ENCODE measurements at regions not wholly inside any gene's neighbourhood (a gene's known extent, or its start where the extent isn't known, plus 50 kb on each side); places are given as distances from the start of the nearest gene placed in this dataset.

DNA sequence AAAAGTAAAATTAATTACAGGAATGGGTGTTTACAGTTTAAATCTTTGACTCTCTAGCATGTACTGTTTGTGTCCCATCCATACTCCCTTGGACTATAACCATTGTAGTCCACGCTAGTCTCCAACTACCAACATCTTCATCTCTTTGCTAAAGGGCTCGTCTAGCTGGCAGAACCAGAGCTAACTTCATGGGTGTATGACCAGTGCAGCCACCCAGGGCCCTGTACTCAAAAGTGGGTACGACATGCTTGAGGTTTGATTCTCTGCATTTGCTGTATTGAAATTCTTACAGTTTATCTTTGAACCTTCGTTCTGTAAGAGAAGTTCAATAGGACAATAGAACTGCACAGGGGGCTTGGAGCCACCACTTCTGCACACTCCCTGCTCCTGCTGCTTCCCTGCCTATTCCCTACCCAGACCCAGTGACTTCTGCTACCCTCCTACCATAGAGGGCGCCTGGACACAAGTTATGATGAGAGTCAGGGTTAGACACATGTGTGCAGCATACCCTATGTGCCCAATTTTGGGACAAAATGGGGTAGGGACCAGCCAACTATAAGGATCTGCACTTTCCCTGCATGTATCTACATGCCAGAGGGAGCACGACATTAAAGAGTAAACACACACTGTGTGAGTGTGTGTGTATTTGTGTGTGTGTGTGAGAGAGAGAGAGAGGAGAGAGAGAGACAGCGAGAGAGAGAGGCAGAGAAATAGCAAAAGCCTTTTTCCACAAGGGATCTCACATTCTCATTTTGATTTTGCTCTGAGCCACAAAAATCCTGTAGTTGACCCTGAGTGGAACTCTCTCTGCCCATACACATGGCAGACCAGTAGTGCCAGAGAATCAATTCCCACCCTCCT, 59.0 kb upstream of the NECTIN3 start:
- TF ChIP-seq POLR2A (IDR thresholded peaks at IDR 0.05): no peak
- TF ChIP-seq POLR2AphosphoS5 (IDR thresholded peaks at IDR 0.05): no peak
- TF ChIP-seq, protein P1, sequence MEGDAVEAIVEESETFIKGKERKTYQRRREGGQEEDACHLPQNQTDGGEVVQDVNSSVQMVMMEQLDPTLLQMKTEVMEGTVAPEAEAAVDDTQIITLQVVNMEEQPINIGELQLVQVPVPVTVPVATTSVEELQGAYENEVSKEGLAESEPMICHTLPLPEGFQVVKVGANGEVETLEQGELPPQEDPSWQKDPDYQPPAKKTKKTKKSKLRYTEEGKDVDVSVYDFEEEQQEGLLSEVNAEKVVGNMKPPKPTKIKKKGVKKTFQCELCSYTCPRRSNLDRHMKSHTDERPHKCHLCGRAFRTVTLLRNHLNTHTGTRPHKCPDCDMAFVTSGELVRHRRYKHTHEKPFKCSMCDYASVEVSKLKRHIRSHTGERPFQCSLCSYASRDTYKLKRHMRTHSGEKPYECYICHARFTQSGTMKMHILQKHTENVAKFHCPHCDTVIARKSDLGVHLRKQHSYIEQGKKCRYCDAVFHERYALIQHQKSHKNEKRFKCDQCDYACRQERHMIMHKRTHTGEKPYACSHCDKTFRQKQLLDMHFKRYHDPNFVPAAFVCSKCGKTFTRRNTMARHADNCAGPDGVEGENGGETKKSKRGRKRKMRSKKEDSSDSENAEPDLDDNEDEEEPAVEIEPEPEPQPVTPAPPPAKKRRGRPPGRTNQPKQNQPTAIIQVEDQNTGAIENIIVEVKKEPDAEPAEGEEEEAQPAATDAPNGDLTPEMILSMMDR (IDR thresholded peaks at IDR 0.05): no peak
